GM21381 (cell line): ENCODE measurements at regions not wholly inside any gene's neighbourhood (a gene's known extent, or its start where the extent isn't known, plus 50 kb on each side); places are given as distances from the start of the nearest gene placed in this dataset.
"Not testable (repeated sequence)": the region's sequence is repeated elsewhere in the genome, so short reads cannot be mapped to it uniquely, and the experiment has no call there.

Experiments used
- ATAC-seq: cut with Tn5 transposase; IDR thresholded peaks from one replicate; pipeline ENCODE4 v1.9.1; 2021; ENCODE audit warnings: mild to moderate bottlenecking, moderate library complexity; ENCODE audit not compliant: unreplicated experiment

DNA sequence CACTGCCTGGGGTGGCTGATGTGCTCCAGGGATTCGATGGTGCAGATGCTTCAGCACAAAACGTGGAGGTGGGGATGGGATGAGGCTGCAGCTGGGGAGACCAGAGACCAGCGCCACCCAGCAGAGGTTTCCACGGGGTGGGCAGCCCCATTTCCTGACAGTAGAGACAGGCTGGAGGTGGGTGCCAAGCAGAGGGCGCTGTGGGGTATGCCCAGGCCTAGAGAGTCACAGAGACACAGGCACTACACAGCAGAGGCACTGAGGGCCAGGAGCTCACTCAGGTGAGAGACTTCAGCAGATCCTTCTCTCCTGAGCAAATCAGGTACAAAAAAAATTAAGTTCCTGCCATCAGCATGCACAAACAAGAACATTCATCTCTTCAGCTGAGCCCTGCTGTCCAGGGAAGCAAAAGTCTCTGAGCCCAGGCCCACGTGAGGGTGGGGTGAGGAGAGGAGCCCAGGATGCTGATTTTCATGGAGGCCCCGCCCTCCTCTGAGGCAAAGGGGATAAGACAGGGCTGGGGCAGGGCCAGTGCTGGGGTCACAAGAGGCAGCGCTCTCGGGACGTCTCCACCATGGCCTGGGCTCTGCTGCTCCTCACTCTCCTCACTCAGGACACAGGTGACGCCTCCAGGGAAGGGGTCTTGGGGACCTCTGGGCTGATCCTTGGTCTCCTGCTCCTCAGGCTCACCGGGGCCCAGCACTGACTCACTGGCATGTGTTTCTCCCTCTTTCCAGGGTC is 53.1 kb downstream of the GGTLC2 start:
- ATAC-seq, result no peak

DNA sequence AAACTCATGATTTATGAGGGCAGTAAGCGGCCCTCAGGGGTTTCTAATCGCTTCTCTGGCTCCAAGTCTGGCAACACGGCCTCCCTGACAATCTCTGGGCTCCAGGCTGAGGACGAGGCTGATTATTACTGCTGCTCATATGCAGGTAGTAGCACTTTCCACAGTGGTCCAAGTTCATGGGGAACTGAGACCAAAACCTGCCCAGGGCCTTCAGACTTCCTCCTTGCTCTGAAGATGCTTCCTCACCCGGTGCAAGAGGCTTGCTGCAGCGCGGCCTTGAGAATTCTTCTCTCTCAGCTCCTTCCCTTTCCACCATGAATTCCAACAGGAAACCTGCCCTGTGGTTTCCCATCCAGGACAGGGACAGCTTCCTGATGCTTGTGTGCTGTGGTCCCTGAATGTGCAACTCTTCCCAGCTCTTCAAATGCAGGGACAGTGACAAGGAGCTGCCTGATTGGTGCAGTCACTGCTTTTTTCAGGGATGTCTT is 53.9 kb downstream of the GGTLC2 start:
- ATAC-seq, result no peak

GRCh38 chr22:22700631-22701030 is 56.2 kb downstream of the GGTLC2 start:
- ATAC-seq, result no peak

DNA sequence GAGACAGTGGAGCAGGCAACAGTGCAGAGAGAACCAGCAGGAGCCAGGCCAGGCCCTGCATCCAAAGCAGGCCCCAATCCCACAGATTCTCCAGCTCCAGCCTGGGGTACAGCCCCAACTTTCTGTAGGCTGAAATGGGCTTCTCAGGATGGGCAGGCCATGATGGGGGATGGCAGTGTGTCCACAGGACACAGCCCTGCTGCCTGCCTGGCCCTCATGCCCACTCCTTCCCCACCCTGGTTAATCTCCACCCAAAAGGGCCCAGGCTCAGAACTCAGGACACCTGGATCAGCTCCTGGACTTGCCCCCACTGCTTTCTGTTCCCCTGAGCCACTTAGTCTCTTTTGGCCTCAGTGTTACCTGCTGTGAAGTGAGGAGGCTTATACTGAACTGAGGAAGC is 57.1 kb downstream of the GGTLC2 start:
- ATAC-seq, result not testable (repeated sequence)

DNA sequence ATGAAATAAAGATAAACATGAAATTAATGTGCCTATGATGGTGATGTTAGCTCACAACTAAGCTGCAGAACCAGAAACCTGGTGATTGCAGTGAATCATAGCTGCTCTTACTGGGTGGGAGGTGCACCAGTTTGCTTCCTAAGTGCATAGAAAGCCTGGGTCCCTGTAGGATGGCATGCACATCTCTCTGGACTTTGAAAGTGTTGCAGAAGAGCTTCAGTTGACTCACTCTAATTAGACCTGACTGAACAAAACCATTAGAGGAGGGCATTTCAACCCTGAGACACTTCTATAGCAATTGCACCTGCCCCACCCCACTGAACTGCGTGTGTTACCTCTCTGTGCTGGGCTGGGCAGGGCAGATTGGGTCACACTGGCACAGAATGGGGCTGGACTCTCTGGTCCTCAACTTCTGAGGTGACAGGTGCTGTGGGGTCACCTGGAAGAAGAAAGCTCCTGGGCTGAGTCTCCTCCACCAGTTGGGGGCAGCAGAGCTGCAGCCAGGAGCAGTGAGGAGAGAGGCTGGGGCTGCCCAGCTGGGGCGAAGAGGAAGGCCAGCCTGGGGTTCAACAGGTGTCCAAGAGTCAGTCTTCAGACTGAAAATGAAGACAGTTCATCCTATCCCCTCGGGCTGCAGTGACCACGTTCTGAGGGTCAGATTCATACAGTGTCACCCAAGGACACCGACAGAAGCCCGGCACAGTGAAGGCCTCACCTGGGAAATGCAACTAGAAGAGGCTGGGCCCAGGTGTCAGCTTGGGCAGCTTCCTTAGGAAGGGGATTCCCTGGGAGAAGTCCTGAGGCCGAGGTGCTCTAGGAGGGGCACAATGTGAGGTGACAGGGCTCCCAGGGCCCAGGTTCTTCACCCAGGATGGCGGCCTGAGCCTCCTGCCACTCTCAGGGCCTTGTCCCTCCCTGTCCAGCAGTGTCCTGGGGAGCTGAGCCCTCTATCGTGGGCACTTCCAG is 58.1 kb downstream of the GGTLC2 start:
- ATAC-seq, result no peak

- ATAC-seq, result no peak
Measured at GRCh38 chr22:22703203-22703570, 58.8 kb downstream of the GGTLC2 start.

- ATAC-seq, result no peak
Measured at GRCh38 chr22:22703715-22704114, 59.3 kb downstream of the GGTLC2 start.

DNA sequence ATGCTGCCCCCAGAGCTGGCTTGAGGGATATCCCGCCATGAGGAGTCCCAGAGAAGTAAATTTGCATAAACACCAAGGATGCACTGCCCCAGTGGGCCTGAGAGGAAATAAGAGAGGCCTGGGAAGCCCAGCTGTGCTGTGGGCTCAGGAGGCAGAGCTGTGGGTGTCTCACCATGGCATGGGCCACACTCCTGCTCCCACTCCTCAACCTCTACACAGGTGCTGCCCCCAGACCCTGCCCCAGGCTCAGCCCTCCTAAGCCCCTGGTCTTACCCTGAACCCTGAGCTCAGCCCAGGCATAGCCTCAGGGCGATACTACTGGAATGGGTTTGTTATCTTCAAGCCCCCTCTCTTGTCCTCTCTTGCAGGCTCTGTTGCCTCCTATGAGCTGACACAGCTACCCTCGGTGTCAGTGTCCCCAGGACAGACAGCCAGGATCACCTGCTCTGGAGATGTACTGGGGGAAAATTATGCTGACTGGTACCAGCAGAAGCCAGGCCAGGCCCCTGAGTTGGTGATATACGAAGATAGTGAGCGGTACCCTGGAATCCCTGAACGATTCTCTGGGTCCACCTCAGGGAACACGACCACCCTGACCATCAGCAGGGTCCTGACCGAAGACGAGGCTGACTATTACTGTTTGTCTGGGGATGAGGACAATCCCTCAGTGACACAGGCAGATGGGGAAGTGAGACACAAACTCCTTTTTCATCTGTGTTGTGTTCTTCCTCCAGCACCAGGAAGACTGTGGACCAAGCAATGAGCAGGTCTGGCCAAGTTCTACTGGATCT is 59.9 kb downstream of the GGTLC2 start:
- no peak for ATAC-seq

DNA sequence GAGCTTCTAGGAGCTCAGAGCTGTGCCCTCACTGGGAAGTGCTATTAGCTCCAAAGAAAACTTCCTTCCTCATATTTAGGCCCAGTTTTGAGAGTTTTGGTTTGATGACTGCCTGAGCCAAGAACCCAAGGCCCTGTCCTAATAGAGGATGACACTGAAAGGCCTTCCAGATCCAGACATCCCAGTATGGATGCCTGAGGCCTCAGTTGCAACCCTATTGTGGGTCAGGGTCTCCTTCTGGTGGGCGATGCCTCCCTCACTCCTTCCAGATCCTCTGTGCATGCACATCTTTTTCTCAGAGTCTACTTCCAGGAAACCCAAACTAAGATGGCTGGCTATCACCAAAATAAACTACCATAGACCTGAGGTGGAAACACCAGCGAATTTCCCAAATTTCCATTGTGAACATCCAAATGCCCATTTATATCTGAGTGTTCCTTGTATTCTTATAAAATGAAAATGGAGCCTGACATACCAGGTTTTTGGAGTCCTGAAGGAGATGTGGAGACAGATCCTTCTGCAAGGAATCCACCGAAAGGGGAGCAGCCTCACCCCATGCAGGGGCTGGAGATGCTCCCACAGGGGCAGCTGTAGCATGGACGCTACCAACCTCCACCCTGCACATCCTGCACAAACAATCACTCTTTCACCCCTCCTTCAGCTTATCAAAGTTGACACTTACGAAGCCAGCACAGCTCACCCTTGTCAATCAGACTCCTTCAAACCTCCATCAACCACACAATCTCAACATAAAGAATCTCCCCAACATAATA is 61.1 kb downstream of the GGTLC2 start:
- no peak for ATAC-seq

DNA sequence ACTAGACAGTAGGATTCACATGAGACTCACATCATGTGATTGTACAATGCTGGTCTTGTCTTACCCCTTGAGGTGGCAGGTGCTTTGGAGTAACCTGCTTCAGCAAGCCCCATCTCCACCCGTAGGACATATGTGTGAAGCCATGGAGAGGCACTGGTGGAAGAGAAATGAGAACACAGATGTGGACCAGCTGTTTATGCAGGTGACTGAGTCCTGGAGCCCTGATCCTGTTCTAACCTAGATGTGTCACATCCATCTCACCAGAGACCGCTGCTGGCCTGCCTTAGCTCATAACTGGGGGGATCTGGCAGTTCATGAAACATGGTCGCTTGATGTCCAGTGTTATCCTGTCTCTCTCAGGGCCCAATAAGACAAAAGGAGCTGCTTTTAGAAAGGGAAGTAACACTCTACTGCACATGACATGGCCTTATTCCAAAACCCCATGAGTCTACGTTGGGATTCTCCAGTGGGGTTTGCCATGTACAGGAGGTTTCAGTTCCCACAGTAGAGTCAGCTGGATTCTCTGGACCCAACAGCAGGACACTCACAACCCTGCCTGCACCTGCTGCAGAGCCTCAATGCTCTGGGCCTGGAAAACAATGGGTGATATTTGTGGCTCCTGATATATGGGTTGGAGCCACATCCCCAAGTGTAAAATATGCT is 62.0 kb downstream of the GGTLC2 start:
- no peak for ATAC-seq

DNA sequence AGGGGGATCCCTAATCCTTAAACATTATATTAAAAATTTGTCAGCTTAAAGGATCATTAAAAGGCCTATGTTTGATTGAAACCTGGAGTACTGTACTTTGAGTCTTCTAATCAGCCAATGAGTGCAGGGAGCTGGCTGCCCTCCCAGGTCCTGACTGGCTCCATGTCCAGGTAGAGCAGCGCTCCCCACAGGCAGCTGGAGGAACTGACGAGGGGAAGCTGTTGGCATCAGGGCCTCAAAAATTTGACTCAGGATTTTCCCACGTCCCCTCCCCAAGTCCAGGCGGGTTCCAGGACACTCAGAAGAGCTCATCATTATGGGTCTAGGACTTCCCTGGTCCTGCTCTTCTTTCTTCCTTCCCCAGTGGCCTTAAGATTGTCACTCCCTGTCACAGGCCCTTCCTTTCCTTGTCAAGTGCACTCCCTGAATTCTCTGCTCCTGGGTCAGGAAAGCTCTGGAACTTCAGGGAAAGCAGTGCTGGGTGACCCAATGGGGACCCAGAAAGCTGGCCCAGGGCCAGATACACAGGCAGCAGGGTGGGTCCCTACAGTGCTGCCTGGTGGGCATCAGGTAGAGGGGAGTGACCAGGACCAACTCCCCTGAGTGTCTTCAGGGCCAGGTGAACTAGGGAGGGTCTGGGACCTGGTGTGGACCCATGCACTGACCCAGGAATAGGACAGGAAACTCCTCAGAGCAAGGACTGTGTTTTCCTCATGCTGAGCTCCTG is 65.5 kb downstream of the GGTLC2 start:
- ATAC-seq, result no peak

DNA sequence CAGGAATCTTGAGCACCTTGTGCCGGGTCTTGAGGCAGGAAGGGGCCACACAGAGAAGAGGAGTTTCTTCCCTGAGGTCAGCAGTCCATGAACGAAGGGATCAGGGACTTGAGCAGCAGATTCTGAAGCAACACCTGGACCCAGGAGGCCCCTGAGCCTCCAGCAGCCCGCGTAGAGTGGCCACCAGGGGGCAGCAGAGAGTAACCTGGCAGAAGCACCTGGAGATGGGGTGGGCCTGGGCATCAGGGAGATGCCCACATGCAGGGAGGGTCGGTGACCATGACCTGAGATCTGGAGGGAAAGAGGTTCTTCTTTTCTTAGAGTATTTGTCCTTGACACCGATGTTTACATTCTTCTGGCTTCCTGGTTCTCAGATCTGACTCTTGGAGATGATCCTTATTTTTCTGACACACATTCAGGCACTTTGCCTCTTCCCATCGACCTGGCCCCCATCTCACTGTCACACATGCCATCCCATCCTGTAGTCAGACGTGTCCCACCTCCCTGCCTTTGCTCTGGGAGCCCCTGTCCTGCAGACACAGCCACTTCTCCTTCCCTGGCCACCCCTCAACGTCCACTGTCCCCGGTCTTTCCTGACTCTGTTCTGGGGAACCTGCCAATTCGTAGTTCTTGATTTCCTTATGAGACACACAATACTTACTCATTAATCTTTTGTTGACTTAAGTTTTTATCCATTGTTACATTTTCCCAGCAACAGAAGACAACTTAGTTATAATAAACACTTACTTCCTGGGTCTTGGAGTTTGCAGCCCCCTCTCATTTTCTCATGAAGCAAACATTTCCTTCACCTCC is 66.5 kb downstream of the GGTLC2 start:
- ATAC-seq, result no peak

GRCh38 chr22:22711532-22711913 is 67.1 kb downstream of the GGTLC2 start:
- ATAC-seq, result no peak

- ATAC-seq, result no peak
Measured at GRCh38 chr22:22712092-22712658, 67.8 kb downstream of the GGTLC2 start.

- no peak for ATAC-seq
Measured at GRCh38 chr22:22712666-22713365, 68.4 kb downstream of the GGTLC2 start.

GRCh38 chr22:22713416-22713815 is 69.0 kb downstream of the GGTLC2 start:
- ATAC-seq, result no peak

DNA sequence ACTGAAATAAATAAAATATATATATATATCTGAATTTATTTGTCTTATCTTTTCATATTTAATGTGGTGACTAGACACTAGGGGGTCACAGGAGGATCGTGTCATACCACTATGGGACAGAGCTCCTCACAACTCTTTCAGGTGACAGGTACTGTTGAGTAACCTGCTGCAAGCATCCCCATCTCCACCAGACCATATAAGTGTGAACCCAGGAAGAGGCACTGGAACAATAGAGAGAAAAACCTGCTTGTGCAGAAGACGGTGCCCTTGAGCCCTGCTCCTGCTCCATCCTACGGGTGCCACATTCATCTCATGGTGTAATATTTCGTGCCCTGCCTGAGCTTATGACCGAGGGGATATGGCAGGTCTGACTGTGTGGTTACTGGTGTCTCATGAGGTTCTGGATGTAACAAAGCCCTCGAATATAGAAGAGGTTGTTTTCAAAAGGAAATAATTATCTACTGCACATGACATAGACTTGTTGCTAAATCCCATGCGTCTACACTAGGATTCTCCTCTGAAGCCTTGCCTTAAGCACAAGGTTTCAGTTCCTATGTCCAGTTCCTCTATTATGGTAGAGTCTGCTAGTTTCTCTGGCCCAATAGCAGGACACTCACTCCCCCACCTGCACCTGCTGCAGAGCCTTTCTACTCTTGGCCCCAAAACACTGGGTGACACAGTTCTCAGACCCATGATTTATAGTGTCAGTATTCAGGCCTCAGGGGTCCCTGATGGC is 70.4 kb downstream of the GGTLC2 start:
- peak; percentile 56 for ATAC-seq
